ENCODE measurements at regions not wholly inside any gene's neighbourhood (a gene's known extent, or its start where the extent isn't known, plus 50 kb on each side); places are given as distances from the start of the nearest gene placed in this dataset.
"Not testable (repeated sequence)": the region's sequence is repeated elsewhere in the genome, so short reads cannot be mapped to it uniquely, and the experiment has no call there.

GRCh38 chr9:135173066-135173465, 85.6 kb downstream of the OLFM1 start:
- no peak for DNase-seq (ENCODE audit: low spot score)

GRCh38 chr9:135174248-135174647, 86.8 kb downstream of the OLFM1 start:
- DNase-seq (ENCODE audit: low spot score), result no peak

DNA sequence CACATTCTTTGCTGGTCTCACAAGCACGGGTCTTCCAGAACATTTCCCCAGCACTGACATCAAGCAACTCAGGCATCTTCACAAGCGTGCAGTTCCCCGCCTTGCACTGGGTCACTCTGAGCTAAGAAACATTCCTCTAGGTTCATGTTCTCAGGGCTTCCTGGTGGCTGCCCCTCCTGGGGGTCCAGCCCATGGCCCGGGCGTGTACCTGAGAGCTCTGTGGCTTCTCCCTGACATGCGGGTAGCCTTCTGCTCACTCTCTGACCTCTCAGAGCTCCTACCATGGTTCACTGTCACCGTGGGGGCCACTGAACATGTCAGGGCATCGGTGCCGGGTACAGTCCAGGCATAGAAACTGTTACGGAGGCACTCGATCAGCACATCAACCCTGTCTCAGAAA, 87.5 kb downstream of the OLFM1 start:
- no peak for DNase-seq (ENCODE audit: low spot score)

- no peak for DNase-seq (ENCODE audit: low spot score)
Measured at GRCh38 chr9:135176284-135176683, 88.8 kb downstream of the OLFM1 start.

DNA sequence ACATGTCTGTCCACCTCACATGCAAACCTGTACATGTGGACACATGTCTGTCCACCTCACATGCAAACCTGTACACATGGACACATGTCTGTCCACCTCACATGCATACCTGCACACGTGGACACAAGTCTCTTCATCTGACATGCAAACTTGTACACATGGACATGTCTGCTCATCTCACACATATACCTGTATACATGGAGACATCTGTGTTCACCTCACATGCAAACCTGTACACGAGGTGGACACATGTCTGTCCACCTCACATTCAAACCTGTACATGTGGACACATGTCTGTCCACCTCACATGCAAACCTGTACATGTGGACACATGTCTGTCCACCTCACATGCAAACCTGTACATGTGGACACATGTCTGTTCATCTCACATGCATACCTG, 90.1 kb downstream of the OLFM1 start:
- not testable (repeated sequence) for DNase-seq (ENCODE audit: low spot score)

DNA sequence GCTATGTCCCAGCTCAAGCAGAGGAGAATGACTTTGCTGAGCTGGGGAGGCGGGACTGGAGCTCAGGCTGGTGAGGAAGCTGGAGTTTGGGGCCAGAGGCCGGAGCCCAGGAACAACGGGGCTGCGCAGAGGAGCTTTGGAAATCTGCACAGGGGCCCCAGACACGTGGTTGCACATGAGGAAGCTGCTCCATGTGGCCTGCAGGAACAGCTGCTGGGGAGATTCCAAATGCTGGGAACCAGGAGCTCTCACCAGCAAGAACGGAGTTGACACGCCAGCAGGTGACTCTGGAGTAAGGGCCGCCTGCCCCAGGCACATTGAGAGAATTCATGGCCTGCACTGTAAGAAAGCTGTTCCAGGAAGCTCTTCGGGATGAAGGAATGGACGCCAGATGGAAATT, 91.0 kb downstream of the OLFM1 start:
- DNase-seq (ENCODE audit: low spot score), result no peak

- no peak for DNase-seq (ENCODE audit: low spot score)
Measured at GRCh38 chr9:135179041-135179440, 91.6 kb downstream of the OLFM1 start.

DNA sequence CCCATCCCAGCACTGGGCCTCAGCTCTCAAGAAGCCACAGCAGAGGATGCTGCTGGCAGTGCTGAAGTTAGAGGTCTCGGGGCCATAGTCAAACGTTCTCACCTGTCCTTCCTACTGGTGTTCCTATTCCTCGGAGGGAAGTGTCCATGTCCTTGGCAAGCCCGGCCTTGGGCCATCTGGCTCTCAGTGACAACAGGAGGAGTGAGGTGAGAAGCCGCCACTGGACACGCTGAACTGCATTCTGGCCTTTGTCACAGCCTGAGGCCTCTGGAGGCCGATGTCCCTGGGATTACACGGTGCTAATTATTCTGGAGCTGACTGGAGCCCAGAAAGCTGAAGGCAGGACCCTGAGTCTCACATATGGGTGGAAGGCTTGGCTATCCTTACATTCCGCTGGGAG, 92.5 kb downstream of the OLFM1 start:
- no peak for DNase-seq (ENCODE audit: low spot score)

DNA sequence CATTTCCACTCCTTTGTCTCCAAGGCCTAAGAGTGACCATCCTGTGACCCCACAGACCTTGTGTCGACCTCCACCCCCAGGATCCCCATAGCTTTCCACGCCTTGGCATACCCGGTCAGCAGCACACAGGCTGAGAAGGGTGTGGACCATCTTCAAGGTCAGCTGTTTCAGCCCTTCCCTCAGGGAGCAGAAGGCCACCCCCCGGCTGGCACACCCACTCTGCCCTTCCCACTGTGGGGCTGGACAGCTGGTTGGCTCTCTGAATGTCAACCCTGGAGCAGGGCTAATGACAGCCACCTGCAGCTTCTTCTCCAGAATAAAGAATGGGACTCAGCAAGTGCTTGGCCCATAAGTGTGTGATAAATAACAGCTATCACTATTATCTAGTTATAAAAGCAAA, 93.1 kb downstream of the OLFM1 start:
- DNase-seq (ENCODE audit: low spot score), result no peak

- no peak for DNase-seq (ENCODE audit: low spot score)
Measured at GRCh38 chr9:135181336-135181735, 93.9 kb downstream of the OLFM1 start.

DNA sequence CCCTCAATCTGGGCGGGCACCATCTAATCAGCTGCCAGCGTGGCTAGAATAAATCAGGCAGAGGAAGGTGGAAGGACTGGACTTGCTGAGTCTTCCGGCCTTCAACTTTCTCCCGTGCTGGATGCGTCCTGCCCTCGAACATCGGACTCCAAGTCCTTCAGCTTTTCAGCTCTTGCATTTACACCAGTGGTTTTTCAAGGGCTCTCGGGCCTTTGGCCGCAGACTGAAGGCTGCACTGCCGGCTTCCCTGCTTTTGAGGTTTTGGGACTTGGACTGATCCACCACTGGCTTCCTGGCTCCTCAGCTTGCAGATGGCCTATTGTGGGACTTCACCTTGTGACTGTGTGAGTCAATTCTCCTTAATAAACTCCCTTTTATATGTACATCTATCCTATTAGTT, 94.4 kb downstream of the OLFM1 start:
- not testable (repeated sequence) for DNase-seq (ENCODE audit: low spot score)

DNA sequence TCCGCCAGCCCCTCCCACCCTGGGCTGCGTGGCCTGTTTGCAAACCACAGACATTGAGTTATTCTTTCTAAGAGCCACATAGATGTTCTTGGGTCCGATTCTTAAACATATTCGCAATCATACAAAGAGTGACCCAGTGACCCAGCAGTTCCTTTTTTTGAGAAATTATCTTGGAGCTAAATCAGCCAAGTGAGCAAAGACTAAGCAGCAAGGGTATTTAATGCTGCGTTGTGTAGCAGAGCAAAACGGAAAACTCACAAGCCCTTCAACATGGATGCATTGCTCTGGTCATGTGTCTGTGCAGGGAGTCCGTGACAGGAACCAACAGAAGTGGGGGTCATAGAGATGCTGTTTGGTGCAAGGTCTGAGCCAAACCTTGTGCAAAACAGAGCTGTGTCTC, 95.6 kb downstream of the OLFM1 start:
- DNase-seq (ENCODE audit: low spot score), result no peak

- DNase-seq (ENCODE audit: low spot score), result no peak
Measured at GRCh38 chr9:135183528-135184180, 96.2 kb downstream of the OLFM1 start.

DNA sequence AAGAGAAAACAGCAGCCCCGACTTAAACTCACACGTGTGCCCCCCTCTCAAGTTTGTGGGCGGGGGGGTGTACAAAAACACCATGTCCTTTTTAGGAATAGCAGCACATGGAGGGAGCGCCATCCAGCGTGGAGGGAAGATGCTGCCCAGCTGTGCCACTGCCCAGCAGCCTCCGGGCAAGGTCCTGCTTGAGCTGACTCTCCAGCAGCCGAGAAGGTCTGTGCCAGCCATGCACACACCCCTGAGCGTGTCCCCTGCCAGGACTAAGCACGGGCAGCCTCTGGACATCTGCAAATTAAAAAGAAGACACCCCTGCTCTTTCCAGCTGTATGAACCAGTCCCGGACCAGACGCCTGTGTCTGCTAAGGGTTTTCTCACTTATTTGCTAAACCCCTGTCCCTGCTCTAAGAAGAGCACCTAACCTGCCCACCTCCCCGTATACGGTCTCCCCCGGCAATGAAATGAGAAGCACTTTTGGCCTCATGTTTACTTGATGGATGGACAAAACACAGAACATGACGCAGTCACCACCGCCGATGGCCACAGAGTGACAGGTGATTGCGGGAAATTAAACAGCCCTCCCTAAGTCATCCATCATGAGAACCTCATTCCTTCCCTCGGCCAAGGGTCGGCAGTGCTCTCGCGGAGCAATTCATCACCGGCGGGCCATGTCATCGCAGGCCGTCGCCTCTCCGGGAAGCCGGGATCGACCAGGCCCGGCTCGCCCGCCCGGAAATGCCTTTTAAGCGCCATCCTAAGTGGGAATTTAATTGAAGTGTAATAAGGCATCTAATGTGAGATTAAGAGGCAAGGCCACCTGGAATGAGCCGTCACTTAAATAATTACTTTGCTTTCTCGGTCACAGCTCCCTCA, 96.9 kb downstream of the OLFM1 start:
- no peak for DNase-seq (ENCODE audit: low spot score)

DNA sequence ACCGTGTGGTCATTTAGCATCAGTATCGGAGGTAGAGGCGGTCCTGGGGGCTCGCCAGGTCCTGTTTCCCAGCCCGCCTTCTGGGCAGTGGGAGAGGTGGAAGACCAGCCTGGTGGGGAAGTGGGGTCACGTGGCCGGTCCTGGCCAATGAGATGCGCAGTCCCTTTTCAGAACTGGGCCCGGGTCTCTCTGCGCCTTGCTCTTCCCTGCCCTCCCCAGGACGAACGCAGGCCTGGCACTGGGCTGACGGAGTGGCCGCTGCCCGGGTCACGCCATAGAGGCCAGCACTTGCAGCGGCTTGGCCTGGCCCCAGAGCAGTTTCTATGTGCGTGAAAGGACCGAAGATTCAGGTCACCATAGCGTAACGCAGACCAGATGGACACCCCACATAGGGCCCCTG, 97.6 kb downstream of the OLFM1 start:
- DNase-seq (ENCODE audit: low spot score), result no peak

DNA sequence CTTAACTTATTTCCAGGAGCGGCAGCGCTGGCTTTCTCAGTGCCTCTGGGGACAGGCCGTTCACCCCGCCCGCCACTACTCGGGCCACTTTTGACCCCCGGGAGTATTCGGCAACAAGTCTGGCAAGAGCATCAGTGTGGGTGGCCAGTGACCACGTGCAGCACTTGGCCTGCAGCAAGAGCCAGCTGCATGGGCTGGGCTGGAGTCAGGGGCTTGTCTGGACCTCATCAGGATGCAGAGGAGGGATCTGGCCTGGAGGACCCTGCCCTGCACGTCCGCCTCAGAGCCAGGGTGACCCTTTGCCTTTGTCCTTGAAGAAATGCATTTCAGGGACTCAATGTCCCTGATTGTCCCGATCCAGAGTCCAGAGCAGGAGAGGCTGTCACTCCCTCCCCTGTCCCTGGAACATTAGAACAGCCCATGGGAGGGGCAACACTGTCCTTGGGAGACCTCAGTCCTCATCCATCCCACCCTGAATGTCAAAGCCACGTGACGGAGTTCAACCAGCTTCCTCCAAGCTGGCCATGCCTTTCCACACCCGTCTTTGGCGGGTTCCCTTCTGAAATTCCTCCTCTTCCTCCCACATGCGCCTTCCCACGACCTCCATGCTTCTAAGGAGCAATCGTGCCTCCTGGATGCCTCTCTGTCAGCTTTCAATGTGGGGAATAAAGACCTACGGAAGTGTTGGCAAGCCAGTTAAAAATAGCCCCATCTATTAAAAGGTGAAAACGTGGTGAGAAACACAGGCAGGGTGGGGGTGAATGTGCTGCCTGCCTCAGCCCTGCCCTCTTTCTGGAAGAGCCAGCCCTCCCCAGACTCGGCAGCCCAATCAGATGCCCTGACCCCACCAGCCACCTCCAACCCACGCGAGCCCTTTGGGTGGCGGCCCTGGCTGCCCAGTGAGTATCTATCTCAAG, 99.0 kb downstream of the OLFM1 start:
- DNase-seq (ENCODE audit: low spot score), result no peak

- no peak for DNase-seq (ENCODE audit: low spot score)
Measured at GRCh38 chr9:135187365-135187764, 99.9 kb downstream of the OLFM1 start.

- no peak for DNase-seq (ENCODE audit: low spot score)
Measured at GRCh38 chr9:135188681-135189151, 101.2 kb downstream of the OLFM1 start.

GRCh38 chr9:135189497-135189896, 102.0 kb downstream of the OLFM1 start:
- DNase-seq (ENCODE audit: low spot score), result no peak

GRCh38 chr9:135190789-135191577, 103.5 kb downstream of the OLFM1 start:
- no peak for DNase-seq (ENCODE audit: low spot score)

- no peak for DNase-seq (ENCODE audit: low spot score)
Measured at GRCh38 chr9:135192686-135193085, 105.2 kb downstream of the OLFM1 start.

DNA sequence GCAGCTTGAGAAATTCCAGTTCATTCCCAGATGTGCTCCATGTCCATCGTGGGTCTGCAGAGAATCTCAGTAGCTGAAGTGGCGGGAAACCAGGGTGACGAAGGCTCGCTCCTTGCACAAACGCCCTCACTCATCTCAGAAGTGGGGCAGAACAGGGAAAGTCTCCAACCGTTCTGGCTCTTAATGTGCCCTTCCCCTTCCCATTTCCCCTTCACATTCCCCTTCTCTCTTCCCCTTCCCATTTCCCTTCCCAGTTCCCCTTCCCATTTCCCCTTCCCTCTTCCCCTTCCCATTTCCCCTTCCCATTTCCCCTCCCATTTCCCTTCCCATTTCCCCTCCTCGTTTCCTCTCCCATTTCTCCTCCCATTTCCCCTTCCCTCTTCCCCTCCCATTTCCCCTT, 108.5 kb downstream of the OLFM1 start:
- DNase-seq (ENCODE audit: low spot score), result not testable (repeated sequence)

Data from hematopoietic multipotent progenitor cell treated with erythropoietin and hydrocortisone succinate and interleukin-3 and kit ligand, for 15 days (in vitro differentiated cells).